Activated CD8-positive, alpha-beta T cell treated with anti-CD3 and anti-CD28 coated beads for 36 hours (primary cell): ENCODE measurements at regions not wholly inside any gene's neighbourhood (a gene's known extent, or its start where the extent isn't known, plus 50 kb on each side); places are given as distances from the start of the nearest gene placed in this dataset.

ENCODE experiments used
- ATAC-seq: fragments of 200-7000 bp; cut with Tn5 transposase; one replicate; pipeline ENCODE4 v1.10.0; 2021; ENCODE audit warnings: mild to moderate bottlenecking, moderate library complexity
- CTCF ChIA-PET: fragments of 350-600 bp; sonication (Branson Sonifier 250); formaldehyde crosslinking; loops from one replicate; lab custom pipeline; 2021; ENCODE audit warnings: antibody characterized with exemption; lab: Charles Lee
- POLR2A ChIA-PET: fragments of 350-600 bp; sonication (Branson Sonifier 250); formaldehyde crosslinking; loops from one replicate; lab custom pipeline; 2021; ENCODE audit warnings: antibody characterized with exemption; lab: Charles Lee
- DNase-seq: peaks from one replicate; pipeline ENCODE4 v3.0.0-alpha.2; 2020
- H3K27ac Mint-ChIP-seq: one replicate; pipeline ENCODE4 v1.8.0; 2021; ENCODE audit warnings: mild to moderate bottlenecking, mixed read lengths
- H3K27me3 Mint-ChIP-seq: one replicate; pipeline ENCODE4 v1.8.0; 2021; ENCODE audit warnings: mixed read lengths
- H3K36me3 Mint-ChIP-seq: one replicate; pipeline ENCODE4 v1.8.0; 2021; ENCODE audit warnings: low read depth, mixed read lengths
- H3K4me1 Mint-ChIP-seq: one replicate; pipeline ENCODE4 v1.8.0; 2021; ENCODE audit warnings: low read depth, mixed read lengths
- H3K4me3 Mint-ChIP-seq: one replicate; pipeline ENCODE4 v1.8.0; 2021; ENCODE audit warnings: mild to moderate bottlenecking, moderate library complexity, mixed read lengths
- H3K9me3 Mint-ChIP-seq: one replicate; pipeline ENCODE4 v1.8.0; 2021; ENCODE audit warnings: mixed read lengths
- CTCF ChIP-seq: fragments of 200-600 bp; IDR thresholded peaks from one replicate; pipeline ENCODE4 v1.8.0; 2022; ENCODE audit warnings: antibody characterized with exemption, mild to moderate bottlenecking
- intact Hi-C: fragments of 100-400 bp; cut with micrococcal nuclease; formaldehyde crosslinking; loops from one replicate; pipeline ENCODE4 v1.10.0; 2022

- TF ChIP-seq CTCF, result no peak
- no peak overlapping the region for H3K27ac Mint-ChIP-seq
- H3K9me3 Mint-ChIP-seq, result no peaks in the 10 kb centered on the region
- DNase-seq (no peak), ATAC-seq (no peak)
- H3K36me3 Mint-ChIP-seq, result no peaks in the 10 kb centered on the region
- ChIA-PET POLR2A (no interaction called here), CTCF (no interaction called here)
- H3K4me1 Mint-ChIP-seq, result no peaks in the 10 kb centered on the region
- intact Hi-C loops, result no loop called here
- peaks cover under 1% of the 10 kb centered on the region for H3K27me3 Mint-ChIP-seq
- no peak overlapping the region for H3K4me3 Mint-ChIP-seq
Observed at GRCh38 chr7:12741951-12742575, 54.6 kb downstream of the ARL4A start.

- Mint-ChIP-seq H3K27ac (no peak overlapping the region), H3K4me1 (no peaks in the 10 kb centered on the region), H3K36me3 (no peaks in the 10 kb centered on the region), H3K4me3 (no peak overlapping the region), H3K9me3 (no peaks in the 10 kb centered on the region), H3K27me3 (peaks cover 2% of the 10 kb centered on the region)
- intact Hi-C loops, result no loop called here
- DNase-seq, result no peak
- ATAC-seq, result no peak
- ChIA-PET POLR2A (no interaction called here), CTCF (no interaction called here)
- no peak for TF ChIP-seq CTCF
Observed at GRCh38 chr7:12746211-12746610, 58.8 kb downstream of the ARL4A start.

GRCh38 chr7:12747687-12748306, 60.4 kb downstream of the ARL4A start:
- H3K9me3 Mint-ChIP-seq, result no peaks in the 10 kb centered on the region
- CTCF ChIA-PET, result no interaction called here
- H3K4me1 Mint-ChIP-seq, result no peaks in the 10 kb centered on the region

GRCh38 chr7:12749069-12749468, 61.6 kb downstream of the ARL4A start:
- peaks cover 3% of the 10 kb centered on the region for H3K27me3 Mint-ChIP-seq
- H3K9me3 Mint-ChIP-seq, result no peaks in the 10 kb centered on the region
- ChIA-PET POLR2A (no interaction called here), CTCF (interaction anchor here (1.5 kb wide), 1 partner anchor 62 kb away, joined by 4 read pairs; the partner anchor contains the start of gene ARL4A)
- no peak overlapping the region for H3K27ac Mint-ChIP-seq
- no peaks in the 10 kb centered on the region for H3K4me1 Mint-ChIP-seq
- H3K4me3 Mint-ChIP-seq, result no peak overlapping the region
- H3K36me3 Mint-ChIP-seq, result no peaks in the 10 kb centered on the region
- no peak for TF ChIP-seq CTCF
- intact Hi-C loops, result no loop called here
- ATAC-seq, result no peak
- DNase-seq, result no peak

More at GRCh38 chr7:12747687-12748306, 60.4 kb downstream of the ARL4A start:
- DNase-seq (no peak), ATAC-seq (no peak)
- no peaks in the 10 kb centered on the region for H3K36me3 Mint-ChIP-seq
- H3K4me3 Mint-ChIP-seq, result no peak overlapping the region
- H3K27ac Mint-ChIP-seq, result no peak overlapping the region
- H3K27me3 Mint-ChIP-seq, result peaks cover 3% of the 10 kb centered on the region
- TF ChIP-seq CTCF, result no peak
- intact Hi-C loops, result no loop called here
- POLR2A ChIA-PET, result no interaction called here

GRCh38 chr7:12749746-12750145, 62.3 kb downstream of the ARL4A start:
- H3K27ac Mint-ChIP-seq, result no peak overlapping the region
- no peaks in the 10 kb centered on the region for H3K36me3 Mint-ChIP-seq
- ChIA-PET CTCF (interaction anchor here (1.5 kb wide), 1 partner anchor 63 kb away, joined by 4 read pairs; the partner anchor contains the start of gene ARL4A), POLR2A (no interaction called here)
- H3K27me3 Mint-ChIP-seq, result peaks cover 3% of the 10 kb centered on the region
- no peak overlapping the region for H3K4me3 Mint-ChIP-seq
- no peaks in the 10 kb centered on the region for H3K9me3 Mint-ChIP-seq
- TF ChIP-seq CTCF, result no peak
- no peaks in the 10 kb centered on the region for H3K4me1 Mint-ChIP-seq
- intact Hi-C loops, result no loop called here
- ATAC-seq, result no peak
- no peak for DNase-seq
